ENCODE measurements at regions not wholly inside any gene's neighbourhood (a gene's known extent, or its start where the extent isn't known, plus 50 kb on each side); places are given as distances from the start of the nearest gene placed in this dataset.

DNA sequence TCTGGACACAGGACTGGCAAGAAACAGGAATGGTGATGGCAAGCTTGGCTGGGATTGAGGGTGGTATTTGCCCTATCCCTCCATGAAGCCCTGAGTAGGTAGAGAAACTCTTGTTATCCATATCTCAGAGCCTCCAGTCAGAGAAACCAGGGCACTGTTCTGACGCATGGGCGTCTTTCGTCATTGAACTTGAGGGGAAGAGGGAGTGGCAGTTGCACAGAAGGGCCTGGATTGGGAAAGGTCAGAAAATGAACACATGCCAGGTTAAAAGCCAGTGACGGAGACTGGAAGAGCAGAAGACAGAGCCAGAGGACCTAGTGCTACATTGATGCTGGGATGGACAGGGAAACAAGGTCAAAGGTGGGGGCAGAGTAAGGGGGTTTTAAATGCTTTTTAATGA lies 516.7 kb downstream of the PLPP3 start:
- DNase-seq: no peak

DNA sequence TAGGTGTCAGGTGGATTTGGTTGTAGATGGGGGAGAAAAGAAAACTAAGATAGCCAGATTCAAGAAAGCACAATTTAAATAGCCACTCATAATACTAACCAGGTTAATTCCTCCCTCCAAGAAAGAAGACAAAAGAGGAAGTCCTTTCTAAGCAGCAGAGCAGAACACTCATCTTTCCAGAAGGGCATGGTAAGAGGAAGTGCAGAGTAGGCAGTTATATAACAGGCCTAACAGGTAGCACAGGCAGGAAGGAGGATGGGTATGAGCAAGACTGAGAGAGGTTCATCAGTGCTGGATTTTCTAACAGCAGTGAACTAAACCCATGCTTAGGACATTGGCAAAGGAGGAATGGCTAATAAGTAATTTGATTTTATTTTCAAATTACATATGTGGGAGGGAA lies 517.5 kb downstream of the PLPP3 start:
- DNase-seq: no peak

DNA sequence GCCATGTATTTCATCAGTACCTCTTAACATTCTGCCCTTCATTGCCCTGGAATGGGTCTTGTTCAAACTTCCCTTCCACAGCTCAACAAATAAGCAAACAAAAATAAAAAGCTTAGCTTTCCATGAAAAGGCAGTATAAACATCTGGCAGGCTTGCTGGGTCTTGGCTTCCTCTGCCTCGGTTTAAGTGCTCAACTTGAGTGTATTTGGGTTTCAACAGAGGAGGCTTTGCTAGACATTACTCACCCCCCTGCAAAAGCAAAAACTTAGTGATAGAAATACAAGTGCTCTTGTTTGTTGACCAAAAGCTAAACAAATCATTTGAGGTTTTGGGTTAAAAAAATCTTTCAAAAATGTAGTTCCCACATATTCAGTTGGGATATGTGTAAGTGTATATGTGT lies 518.5 kb downstream of the PLPP3 start:
- no peak for DNase-seq

DNA sequence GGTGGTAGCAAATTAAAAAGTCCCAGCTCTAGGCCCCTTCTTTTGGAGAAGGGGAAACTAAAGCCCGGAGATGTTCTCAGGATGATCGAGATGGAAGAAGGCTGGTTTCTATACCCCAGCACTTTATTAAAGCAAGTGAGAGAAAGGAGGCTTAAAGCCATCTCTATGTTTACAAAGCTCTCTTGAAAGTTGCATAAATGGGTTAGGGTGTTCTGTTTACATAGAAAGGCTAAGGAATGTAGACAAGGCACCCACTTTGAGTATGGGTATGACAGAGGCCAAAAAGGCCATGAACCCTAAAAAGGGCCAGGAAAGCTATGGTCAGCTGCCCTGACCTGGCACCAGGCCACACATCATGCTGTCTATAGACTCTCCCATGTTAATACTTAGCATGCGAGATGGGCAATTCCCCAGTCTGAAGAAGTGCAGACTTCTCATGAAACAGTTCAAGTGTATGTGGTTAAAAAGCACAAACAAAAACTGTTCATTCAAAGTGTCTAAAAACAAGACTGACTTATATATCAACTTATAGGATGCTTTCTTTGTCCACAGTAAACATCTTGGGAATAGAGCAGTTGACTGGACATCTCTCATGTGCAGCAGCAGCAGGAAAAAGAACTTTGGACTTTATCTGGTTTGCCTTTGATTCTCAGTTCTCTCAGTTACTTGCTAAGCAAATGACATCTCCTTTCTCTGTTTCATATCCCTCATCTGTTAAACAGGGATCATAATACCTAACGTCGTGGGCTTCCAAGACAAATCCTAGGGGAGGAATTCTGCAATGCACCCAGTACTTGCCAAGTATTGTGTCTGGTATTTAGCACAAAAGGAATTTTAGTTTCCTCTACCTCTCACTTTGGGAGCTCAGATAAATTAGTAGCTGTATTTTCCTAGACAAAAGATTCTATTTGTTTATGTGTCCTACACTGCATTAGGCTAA lies 521.6 kb downstream of the PLPP3 start:
- no peak for DNase-seq

DNA sequence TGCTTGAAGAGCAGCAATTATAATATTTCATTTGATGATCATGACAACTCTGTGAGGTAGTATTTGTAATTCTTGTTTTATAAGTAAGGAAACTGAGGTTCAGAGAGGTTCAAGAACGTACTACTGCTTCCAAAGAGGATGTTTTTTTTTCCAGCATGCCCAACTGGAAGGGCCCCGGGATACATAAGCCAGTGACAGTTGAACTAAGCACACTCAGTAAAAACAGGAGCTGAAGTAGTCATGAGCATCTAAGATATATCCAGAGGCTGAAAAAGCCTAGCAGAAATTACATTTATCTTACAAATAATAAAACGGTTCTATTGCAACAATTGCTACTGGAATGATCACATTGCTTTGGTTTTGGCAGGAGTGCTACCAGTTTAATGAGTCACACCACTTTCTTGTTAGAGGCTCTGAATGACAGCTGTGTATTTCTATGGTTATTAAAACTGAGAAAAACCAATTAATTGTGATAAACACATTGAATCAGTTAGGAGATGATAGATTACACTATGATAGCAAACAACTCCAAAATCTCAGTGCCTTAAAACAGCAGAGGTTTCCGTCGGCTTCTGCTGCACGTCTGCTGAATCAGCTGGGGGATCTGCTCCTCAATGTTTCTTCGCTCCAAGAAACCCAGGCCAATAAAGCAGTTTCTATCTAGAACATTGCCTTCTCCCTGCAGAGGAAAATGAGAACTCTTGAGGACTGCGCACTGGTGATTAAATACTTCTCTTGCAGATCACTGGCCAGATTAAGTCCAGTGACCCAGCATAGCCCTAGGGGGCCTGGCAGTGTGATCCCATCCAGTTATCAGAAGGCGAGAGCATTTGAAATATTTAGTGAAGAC lies 522.7 kb downstream of the PLPP3 start:
- DNase-seq: no peak

DNA sequence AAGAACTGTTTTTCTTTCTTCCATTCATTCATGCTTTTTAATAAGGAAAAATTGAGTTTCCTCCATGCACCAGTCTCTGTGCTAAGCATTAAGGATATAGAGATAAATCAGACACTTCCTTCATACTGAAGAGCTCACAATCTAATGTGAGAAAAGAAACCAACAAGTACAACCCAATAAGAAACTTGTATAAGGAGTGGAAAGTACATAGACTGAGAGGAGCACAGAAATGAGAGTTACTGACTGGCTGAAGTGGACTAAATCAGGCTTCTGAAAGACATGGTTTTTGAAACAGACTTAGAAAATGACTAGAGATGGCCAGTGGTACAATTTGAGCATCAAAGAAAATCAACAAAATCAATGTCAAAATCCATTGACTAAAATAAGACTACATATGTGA lies 524.4 kb downstream of the PLPP3 start:
- DNase-seq: no peak

DNA sequence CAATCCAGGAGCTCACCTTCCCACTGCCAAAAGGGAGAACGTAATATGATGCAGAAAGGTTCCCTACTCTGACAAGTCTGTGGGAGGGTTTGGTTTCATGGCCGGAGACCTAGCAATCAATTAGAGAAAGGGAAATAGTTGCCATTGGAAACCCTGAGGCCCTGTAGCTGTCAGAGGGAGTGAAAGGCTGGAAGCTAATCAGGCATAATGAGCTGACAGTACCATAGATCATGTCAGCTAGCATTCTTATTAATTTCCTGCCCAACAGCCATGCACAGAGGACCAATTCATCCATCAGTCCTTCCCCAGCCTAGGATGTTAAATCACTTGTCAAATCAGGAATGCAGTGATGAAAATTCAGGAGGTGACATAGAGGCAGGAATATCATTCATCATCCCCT lies 527.3 kb downstream of the PLPP3 start:
- no peak for DNase-seq

DNA sequence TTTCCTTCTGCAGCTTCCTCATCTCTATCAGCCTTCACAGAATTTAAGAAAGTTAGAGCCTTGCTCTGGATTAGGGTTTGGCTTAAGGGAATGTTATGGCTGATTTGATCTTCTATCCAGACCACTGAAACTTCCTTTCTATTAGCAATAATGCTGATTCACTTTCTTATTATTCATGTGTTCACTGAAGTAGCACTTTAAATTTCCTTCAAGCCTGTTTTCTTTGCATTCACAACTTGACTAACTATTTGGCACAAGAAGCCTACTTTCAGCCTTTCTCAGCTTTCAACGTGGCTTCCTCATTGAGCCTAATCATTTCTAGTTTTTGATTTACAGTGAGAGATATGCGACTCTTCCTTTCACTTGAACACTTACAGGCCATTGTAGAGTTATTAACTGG lies 528.5 kb downstream of the PLPP3 start:
- no peak for DNase-seq

DNA sequence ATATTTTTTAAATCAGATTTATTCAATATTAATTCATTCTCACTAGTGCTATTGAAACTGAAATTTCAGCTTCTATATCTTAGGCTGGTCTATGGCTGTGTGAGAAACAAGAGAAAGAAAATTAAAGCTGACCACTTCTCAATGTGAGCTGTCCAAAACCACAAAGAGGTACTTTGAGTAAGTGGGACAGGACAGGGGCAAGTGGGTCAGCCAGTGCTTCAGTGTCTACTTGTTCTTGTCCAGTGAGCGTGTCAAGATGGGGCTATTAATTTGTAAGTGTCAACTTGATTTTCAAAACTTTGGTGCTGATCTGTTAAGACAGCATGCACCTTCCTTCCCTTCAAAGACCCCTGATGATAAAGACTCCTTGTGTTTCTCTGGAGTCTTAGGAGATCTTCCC lies 533.9 kb downstream of the PLPP3 start:
- DNase-seq: no peak

DNA sequence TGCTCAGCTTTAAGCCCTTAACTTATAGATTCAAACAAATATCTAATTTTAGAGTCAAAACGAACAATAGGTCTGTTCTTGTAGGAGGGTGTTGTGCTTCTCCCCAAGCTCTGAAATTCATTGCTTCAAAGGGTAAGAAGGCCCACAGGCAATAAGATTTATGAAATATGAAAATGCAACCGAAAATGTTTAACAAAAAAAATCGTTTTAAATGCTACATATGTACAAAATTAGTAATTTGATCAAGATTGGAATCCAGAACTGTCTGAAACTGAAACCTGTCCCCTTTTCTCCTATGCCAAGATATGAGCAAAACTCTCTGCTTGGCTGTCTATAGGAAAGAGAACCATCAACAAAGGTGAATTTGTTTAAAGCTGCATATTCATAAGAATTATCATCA lies 534.3 kb downstream of the PLPP3 start:
- DNase-seq: no peak

DNA sequence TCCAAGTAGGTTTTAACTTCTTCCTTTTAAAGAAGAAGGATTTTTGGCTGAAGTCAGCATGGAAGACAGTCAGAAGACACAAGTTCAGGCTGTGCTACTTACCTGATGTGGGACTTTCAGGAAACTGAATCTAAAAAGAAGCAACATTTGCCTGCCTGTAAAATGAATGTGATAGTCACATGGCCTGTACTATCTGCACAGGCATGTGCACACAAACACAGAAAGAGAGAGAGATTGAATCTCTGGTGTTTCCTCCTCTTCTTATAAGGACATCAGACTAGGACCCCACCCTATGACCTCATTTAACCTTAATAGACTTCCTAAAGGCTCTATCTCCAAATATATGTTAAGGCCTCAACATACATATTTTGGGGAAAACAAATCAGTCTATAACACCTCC lies 542.9 kb downstream of the PLPP3 start:
- DNase-seq: no peak

DNA sequence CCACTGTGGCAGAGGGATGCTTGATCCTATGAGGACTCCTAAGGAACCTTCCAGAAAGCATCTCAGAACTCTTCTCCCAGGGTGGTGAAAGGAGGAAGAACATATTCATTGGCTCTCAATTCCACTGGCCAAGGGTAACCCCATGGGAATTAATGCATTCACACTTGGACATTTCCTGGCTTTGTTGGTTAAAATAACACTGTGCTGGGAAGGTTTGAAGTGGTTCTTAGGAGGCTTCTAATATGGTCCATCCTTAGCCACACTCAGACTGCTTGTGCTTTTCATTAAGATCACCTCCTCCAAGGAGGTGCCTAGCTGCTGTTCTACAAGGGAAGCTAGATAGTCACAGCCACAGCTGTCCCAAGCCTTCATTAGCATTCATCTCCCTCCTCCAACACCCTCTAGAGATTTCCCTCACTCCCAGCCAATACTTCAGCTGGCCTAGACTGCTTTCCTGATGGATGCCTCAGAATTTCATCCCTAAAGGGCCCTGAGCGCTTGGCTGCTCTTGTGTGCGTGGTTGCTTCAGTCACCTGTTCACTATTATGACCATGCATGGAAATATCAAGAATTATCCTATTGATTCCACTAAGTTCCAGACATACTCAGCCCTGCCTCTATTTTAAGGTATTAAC lies 544.4 kb downstream of the PLPP3 start:
- no peak for DNase-seq

DNA sequence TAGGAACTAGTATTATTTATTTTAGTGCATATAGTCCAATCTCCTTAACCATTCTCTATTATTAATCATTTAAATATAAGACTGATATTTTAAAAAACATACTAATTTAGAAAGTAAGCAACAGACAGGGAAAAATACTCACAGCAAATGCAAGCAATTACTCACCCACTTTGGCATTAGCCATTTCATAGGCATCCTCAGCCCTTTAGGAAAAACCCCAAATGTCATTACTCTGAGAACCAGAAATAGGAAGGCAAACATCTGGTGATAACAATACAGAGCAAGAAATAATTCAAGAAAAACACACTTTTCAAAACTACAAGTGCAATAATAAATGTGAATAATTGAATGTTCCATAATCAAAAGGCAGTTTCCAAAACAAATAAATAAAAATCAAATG lies 545.1 kb downstream of the PLPP3 start:
- DNase-seq: no peak

DNA sequence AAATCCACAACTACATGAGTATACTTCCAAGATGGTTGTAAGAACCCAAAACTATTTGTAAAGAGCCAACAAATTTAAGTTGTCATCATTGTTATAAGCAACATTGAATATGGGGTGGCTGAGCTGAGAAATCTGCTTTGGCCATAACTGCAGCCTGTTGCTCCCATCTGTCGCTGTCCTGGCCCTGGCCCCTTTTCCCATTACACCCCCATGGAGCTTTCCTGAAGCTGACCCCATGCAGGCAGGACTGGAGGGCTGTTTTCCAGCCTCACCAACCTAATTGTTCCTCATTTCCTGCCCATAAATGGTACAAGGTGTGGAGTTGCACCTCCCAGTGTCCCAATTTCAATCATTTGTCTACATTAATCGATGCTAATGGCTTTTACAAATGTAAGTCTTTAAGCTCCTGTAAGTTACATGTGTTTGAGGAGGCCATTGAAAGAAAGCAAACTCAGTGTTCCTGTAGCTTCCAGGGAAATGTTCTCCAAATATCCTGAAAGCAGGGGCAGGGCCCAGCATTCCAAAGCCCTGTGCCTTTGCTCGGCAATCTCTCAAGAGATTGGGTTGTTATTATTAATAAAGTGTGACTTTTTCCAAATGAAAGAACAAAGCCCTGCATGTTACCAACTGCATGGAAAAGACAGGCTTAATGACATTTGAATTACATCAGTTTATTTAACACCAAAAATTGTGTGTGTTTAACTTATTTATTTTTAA lies 545.9 kb downstream of the PLPP3 start:
- no peak for DNase-seq

DNA sequence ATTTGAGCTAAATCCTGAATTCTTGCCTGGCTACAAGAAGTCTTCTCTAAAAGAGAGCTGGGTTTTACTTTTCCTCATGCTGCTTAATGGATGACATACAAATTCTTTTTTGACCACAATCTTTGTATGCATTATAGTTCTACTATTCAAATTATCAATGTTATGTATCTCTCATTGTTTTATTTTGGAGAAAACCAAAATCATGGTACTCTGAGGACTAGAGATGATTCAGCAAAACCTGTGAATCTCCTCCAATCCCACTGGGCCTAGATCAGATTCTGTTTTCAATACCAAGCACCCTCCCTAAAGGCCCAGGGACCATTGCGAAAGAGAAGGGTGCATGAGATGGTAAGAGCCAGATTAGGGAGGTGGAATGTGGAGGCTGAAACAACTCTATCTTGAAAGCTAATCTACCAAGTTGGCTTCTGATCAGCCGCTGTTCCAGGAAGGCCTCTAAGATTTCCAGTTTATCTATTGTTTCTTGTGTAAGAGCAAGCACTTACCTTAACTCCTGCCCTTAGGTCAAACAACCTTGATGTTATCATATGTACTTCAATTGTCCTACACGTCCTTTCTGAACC lies 547.2 kb downstream of the PLPP3 start:
- no peak for DNase-seq

DNA sequence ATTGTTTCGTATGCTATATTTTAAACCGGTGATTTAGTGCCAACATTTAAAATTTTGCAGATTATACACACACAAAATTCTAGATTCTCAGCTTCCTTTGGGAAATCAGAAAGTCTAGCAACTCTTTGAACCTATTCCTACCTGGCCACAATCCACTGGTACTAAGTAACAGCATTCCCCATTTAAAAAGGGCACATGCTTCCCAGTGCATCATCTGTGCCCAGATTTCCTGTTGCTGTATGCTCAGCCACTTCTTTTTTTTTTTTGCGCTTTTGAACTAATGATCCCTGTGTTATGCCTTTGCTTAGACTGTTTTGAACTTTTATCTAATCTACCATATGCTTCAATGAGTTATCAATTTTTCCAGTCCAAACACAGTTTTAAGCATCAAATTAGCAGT lies 548.4 kb downstream of the PLPP3 start:
- DNase-seq: no peak

DNA sequence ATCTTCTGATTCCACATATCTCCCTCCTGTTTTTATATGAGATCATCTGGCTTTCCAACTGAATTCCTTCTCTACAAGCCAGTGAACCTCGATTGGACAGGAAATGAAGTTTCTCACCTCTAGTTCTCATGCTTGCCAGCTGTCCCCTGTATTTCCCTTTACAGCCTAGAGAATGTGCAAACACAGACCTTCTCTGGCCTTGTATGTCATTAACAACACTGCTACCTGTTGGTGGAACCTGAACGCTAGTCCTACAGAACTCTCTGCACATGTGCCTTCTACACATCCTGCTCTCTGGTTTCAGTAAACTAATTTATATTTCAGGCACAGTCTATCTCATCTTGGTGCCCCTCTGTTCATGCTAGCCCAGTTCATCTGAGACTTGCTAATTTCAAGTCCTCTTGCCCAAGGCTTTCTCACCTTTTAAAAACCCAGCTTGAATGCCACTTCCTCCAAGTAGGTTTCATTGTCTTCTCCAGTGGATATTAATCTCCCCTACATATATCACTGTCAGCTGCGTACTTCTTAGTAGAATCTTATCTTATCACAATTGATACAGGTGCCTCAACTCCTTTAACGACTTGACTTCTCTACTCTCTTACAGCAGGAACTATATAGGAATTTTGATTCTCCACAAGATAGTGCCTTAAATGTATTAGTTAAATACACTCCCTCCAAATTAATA lies 549.9 kb downstream of the PLPP3 start:
- no peak for DNase-seq

DNA sequence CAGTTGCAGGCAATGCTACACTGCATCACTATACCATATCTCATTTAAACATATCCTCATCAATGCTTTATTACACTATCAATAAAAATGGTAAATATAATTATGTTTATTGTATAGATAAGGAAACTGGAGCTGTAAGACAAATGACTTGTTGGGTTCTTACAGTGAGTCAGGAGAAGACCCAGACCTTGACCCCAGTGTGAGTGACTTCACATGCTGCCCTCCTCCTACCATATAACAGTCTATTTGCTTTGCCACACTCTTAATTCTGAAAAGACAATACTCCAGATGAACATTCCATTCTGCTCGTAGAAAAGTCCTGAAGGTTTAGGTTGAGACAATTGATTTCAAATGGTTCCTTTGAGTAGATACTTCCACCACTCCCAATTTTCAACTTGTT lies 550.5 kb downstream of the PLPP3 start:
- no peak for DNase-seq

DNA sequence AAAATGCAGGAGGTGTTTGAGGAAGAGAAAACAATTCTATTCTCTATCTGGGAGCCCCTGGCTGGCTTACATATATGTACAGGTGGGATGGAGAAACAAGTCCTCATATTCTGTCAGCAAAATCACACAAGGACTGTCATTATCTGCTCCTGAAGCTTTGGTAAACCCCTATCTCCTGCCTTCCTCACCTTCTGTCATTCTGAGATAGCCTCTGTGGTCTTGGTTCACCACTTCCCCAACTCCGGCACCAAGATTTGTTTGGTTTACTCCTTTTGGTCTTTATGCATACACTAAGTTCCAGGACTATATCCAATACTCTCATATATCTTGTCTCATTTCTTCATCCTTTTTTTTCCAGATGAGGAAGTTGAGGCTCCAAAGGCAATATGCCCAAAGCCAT lies 551.1 kb downstream of the PLPP3 start:
- DNase-seq: no peak

DNA sequence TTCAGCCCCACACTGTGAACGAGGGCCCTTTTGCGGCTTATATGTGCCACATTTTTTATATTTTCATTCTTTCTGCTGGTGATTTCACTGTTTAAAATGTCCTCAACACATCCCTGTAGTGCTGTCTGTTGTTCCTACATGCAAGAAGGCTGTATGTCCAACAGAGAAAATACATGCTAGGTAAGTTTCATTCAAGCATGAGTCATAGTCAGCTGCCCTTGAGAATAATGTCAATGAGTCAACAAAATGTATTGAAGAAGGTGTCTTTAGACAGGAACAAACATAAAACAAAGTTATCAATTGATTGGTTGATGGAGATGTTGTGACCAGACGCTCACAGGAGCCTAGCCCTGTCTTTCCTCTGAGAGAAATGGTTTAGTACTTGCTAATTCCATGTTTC lies 553.4 kb downstream of the PLPP3 start:
- no peak for DNase-seq

DNA sequence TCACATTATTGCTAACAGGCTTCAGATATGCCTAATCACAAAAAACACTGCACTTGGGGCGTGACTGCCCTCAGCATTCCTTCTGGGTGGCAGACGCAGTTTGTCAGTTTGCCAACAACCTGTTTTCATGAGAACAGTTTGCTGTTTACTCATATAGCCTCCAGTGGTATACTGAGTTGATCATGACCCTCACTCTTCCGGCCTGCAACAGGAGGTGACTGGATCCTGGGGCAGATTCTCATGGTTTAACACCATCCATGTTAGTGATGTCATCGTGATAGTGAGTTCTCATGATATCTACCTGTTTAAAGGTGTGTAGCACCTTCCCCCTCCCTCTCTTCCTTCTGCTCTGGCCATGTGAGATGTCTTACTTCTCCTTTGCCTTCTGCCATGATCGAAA lies 555.2 kb downstream of the PLPP3 start:
- DNase-seq: no peak

DNA sequence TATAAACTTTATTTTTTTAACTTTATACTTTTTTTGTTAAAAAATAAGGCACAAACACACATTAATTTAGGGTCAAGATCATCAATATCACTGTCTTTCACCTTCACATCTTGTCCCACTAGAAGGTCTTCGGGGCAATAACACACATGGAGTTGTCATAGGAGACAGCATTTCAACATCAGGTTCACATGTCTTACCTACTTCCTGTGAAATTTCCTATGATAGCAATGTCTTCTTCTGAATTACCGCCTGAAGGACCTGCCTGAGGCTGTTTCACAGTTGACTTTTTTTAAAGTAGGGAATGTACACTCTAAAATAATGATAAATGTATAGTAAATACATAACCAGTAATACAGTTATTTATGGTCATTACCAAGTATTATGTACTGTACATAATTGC lies 559.4 kb downstream of the PLPP3 start:
- DNase-seq: no peak
